Activated naive CD4-positive, alpha-beta T cell treated with anti-CD3 and anti-CD28 coated beads, Interleukin-2, amount 50 U/mL, for 24 hours (primary cell): ENCODE measurements at regions not wholly inside any gene's neighbourhood (a gene's known extent, or its start where the extent isn't known, plus 50 kb on each side); places are given as distances from the start of the nearest gene placed in this dataset.
"Not testable (repeated sequence)": the region's sequence is repeated elsewhere in the genome, so short reads cannot be mapped to it uniquely, and the experiment has no call there.

Experiments
- H3K27ac Mint-ChIP-seq: one replicate; pipeline ENCODE4 v1.8.0; 2021; ENCODE audit warnings: mild to moderate bottlenecking, mixed read lengths
- H3K27me3 Mint-ChIP-seq: one replicate; pipeline ENCODE4 v1.8.0; 2021; ENCODE audit warnings: mixed read lengths
- H3K36me3 Mint-ChIP-seq: one replicate; pipeline ENCODE4 v1.8.0; 2021; ENCODE audit warnings: mixed read lengths
- H3K4me1 Mint-ChIP-seq: one replicate; pipeline ENCODE4 v1.8.0; 2021; ENCODE audit warnings: mixed read lengths
- H3K4me3 Mint-ChIP-seq: one replicate; pipeline ENCODE4 v1.8.0; 2021; ENCODE audit warnings: mild to moderate bottlenecking, mixed read lengths
- H3K9me3 Mint-ChIP-seq: one replicate; pipeline ENCODE4 v1.8.0; 2021; ENCODE audit warnings: mixed read lengths

- no peaks in the 10 kb centered on the region for H3K9me3 Mint-ChIP-seq
- H3K27ac Mint-ChIP-seq, result no peak overlapping the region
These were observed 182.3 kb downstream of the C9orf152 start for GRCh38 chr9:110025551-110026170.

GRCh38 chr9:110027671-110028081 lies 180.3 kb downstream of the C9orf152 start:
- no peaks in the 10 kb centered on the region for H3K9me3 Mint-ChIP-seq
- no peaks in the 10 kb centered on the region for H3K27me3 Mint-ChIP-seq

More at GRCh38 chr9:110025551-110026170, 182.3 kb downstream of the C9orf152 start:
- Mint-ChIP-seq H3K27me3 (no peaks in the 10 kb centered on the region), H3K4me3 (no peak overlapping the region), H3K36me3 (no peaks in the 10 kb centered on the region), H3K4me1 (peaks cover 22% of the 10 kb centered on the region)

GRCh38 chr9:110028271-110028670 lies 179.7 kb downstream of the C9orf152 start:
- Mint-ChIP-seq H3K9me3 (no peaks in the 10 kb centered on the region), H3K27ac (no peak overlapping the region), H3K4me1 (peaks cover 25% of the 10 kb centered on the region), H3K27me3 (no peaks in the 10 kb centered on the region), H3K4me3 (no peak overlapping the region), H3K36me3 (no peaks in the 10 kb centered on the region)

More at GRCh38 chr9:110027671-110028081, 180.3 kb downstream of the C9orf152 start:
- H3K36me3 Mint-ChIP-seq, result no peaks in the 10 kb centered on the region
- H3K27ac Mint-ChIP-seq, result no peak overlapping the region
- H3K4me3 Mint-ChIP-seq, result no peak overlapping the region
- peaks cover 25% of the 10 kb centered on the region for H3K4me1 Mint-ChIP-seq

DNA sequence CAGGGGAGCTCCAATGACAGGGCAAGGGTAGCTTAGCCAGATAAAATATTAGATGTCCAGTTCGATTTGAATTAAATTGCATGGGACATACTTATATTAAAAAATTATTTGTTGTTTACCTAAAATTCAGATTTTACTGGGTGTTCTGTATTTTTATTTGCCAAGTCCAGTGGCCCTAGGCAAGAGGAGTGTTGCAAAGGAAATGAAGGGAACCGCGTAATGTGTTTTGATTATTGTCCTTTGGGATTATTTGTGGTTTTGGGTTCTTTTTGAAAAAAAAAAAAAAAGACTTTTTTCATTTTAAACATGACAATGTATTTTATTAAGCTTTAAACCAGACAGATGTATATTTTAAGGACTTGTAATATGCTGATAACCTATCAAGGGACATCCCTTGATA lies 179.3 kb downstream of the C9orf152 start:
- Mint-ChIP-seq H3K4me1 (peaks cover 25% of the 10 kb centered on the region), H3K27ac (no peak overlapping the region), H3K4me3 (no peak overlapping the region), H3K36me3 (no peaks in the 10 kb centered on the region), H3K9me3 (no peaks in the 10 kb centered on the region), H3K27me3 (no peaks in the 10 kb centered on the region)

DNA sequence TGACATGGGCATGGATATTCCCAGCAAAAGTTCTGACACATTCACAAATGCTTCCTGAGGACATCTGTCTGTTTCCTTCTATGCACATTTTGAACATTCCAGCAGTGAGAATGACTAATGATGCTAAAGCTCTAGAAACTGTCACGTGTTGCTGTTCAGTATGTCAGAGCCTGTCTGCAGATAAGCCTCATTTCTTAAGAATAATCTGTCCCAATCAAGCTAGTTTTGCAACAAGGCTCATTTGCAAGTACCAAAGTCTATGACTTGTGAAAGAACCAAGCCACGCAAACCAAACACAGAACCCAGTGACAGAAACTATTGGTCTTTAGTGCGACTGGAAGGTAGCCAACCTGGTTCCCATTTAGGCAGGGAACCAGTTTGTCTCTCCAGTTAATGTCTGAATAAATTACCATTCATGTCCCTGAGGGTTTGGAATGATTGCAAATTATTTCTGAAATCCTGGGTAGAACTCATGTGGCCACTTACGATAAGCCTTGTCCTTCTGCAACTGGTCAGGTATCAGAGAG lies 178.5 kb downstream of the C9orf152 start:
- Mint-ChIP-seq H3K36me3 (no peaks in the 10 kb centered on the region), H3K4me3 (no peak overlapping the region)

GRCh38 chr9:110029956-110030480 lies 177.9 kb downstream of the C9orf152 start:
- Mint-ChIP-seq H3K36me3 (no peaks in the 10 kb centered on the region), H3K9me3 (no peaks in the 10 kb centered on the region), H3K27me3 (no peaks in the 10 kb centered on the region), H3K4me1 (peaks cover 25% of the 10 kb centered on the region), H3K4me3 (no peak overlapping the region), H3K27ac (peak overlapping the region; percentile 25)

More for the DNA sequence above, 178.5 kb downstream of the C9orf152 start:
- H3K4me1 Mint-ChIP-seq, result peaks cover 25% of the 10 kb centered on the region
- no peaks in the 10 kb centered on the region for H3K27me3 Mint-ChIP-seq
- no peak overlapping the region for H3K27ac Mint-ChIP-seq
- H3K9me3 Mint-ChIP-seq, result no peaks in the 10 kb centered on the region

- no peaks in the 10 kb centered on the region for H3K9me3 Mint-ChIP-seq
- H3K4me1 Mint-ChIP-seq, result peaks cover 25% of the 10 kb centered on the region
- H3K27me3 Mint-ChIP-seq, result no peaks in the 10 kb centered on the region
- H3K36me3 Mint-ChIP-seq, result no peaks in the 10 kb centered on the region
- no peak overlapping the region for H3K4me3 Mint-ChIP-seq
- no peak overlapping the region for H3K27ac Mint-ChIP-seq
These were observed 177.3 kb downstream of the C9orf152 start for GRCh38 chr9:110030632-110031031.

- H3K9me3 Mint-ChIP-seq, result no peaks in the 10 kb centered on the region
- H3K4me3 Mint-ChIP-seq, result no peak overlapping the region
- H3K36me3 Mint-ChIP-seq, result no peaks in the 10 kb centered on the region
- H3K27ac Mint-ChIP-seq, result no peak overlapping the region
- H3K27me3 Mint-ChIP-seq, result no peaks in the 10 kb centered on the region
- H3K4me1 Mint-ChIP-seq, result peaks cover 25% of the 10 kb centered on the region
These were observed 176.3 kb downstream of the C9orf152 start for GRCh38 chr9:110031511-110032173.

DNA sequence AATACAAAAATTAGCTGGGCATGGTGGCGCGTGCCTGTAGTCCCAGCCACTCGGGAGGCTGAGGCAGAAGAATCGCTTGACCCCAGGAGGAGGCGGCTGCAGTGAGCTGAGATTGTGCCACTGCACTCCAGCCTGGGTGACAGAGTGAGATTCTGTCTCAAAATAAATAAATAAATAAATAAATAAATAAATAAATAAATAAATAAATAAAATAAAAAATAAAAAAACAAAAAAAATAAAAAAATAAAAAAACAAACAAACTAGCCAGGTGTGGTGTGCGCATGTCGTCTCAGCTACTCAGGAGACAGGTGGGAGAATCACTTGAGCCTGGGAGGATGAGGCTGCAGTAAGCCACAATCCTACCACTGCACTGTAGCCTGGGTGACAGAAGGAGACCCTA lies 175.4 kb downstream of the C9orf152 start:
- not testable (repeated sequence) for H3K4me3 Mint-ChIP-seq, H3K9me3 Mint-ChIP-seq, H3K27me3 Mint-ChIP-seq, H3K27ac Mint-ChIP-seq, H3K36me3 Mint-ChIP-seq
- peaks cover 25% of the 10 kb centered on the region for H3K4me1 Mint-ChIP-seq

- H3K36me3 Mint-ChIP-seq, result no peaks in the 10 kb centered on the region
These were observed 174.1 kb downstream of the C9orf152 start for GRCh38 chr9:110033869-110034268.

DNA sequence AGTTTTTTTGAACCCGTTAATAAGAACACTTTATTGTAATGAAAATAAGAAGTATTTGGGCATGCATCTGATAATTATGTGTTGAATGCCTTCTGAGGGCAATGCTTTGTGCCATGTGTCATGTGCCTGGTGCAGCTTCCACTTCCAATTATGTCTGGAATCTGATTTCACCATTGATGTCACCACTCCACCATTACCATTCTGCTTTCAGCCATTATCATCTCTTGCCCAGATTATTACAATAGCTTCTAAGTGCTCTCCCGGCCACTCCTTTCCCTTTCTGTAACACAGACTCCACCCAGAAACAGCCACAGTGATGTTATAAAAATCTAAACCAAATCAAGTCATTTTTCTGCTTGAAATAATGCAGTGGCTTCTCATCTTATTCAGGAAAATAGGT lies 171.7 kb downstream of the C9orf152 start:
- H3K27ac Mint-ChIP-seq, result no peak overlapping the region
- H3K9me3 Mint-ChIP-seq, result no peaks in the 10 kb centered on the region

More at GRCh38 chr9:110033869-110034268, 174.1 kb downstream of the C9orf152 start:
- Mint-ChIP-seq H3K4me3 (no peak overlapping the region), H3K4me1 (peaks cover 25% of the 10 kb centered on the region), H3K27me3 (no peaks in the 10 kb centered on the region), H3K9me3 (no peaks in the 10 kb centered on the region), H3K27ac (no peak overlapping the region)

GRCh38 chr9:110040788-110041187 lies 167.2 kb downstream of the C9orf152 start:
- H3K36me3 Mint-ChIP-seq, result no peaks in the 10 kb centered on the region
- no peaks in the 10 kb centered on the region for H3K27me3 Mint-ChIP-seq
- no peaks in the 10 kb centered on the region for H3K9me3 Mint-ChIP-seq
- no peak overlapping the region for H3K27ac Mint-ChIP-seq
- no peaks in the 10 kb centered on the region for H3K4me1 Mint-ChIP-seq
- H3K4me3 Mint-ChIP-seq, result no peak overlapping the region

More for the DNA sequence above, 171.7 kb downstream of the C9orf152 start:
- H3K36me3 Mint-ChIP-seq, result no peaks in the 10 kb centered on the region
- peaks cover 4% of the 10 kb centered on the region for H3K4me1 Mint-ChIP-seq
- H3K27me3 Mint-ChIP-seq, result no peaks in the 10 kb centered on the region
- no peak overlapping the region for H3K4me3 Mint-ChIP-seq

DNA sequence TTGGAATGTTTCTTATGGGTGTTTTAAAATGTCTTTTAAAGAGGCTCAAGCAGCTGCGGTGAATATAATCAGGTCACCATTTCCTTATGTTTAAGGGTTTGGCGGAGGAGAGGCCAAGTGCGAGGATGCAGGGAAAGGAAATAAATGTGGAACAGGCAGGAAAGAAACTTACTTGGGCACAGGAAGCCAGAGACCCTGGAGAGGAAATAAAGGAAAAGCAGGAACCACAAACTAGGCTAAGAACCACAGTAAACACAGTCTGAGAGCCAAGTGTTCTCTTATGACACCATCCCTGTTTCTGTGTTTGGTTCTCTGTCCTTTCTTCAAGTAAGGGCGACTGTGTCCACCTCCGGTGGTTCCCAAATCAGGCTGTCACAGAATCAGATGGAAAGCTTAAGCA lies 166.5 kb downstream of the C9orf152 start:
- Mint-ChIP-seq H3K27ac (no peak overlapping the region), H3K27me3 (no peaks in the 10 kb centered on the region), H3K4me1 (no peaks in the 10 kb centered on the region), H3K4me3 (no peak overlapping the region), H3K36me3 (no peaks in the 10 kb centered on the region), H3K9me3 (no peaks in the 10 kb centered on the region)

DNA sequence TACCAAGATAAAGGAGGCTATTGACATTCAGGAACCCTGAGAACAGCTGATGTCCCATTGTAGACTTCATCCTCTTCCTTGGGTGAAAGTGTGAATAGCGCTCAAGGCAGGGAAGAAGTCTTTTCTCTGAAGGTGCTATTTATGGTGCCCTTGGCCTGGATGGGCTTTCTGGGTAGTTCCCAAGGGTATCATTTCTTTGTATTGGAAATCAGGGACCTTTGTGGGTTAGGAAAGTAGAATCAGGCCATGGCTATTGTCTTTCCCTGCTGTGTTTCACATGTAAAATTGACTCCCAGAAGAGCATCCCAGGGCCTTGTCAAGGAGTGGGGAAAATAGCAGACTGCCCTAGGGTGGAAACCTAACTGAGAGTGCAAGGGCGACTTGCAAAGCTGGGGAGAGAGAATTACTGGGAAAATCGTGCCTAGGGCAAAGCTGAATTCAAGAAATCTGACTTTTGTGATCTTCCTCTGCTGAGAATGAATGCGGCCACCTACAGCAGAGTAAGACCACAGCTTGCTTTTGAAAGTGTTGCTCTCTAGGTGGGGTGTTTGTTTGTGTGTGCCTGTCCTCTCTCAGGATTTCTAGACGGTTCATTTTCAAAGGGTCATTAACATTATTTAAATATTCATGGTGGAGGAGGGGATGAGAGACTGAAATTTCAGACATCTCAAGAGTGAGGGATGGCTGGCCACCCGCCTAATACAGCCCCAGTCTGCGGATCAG lies 160.6 kb downstream of the C9orf152 start:
- no peak overlapping the region for H3K27ac Mint-ChIP-seq
- H3K9me3 Mint-ChIP-seq, result no peaks in the 10 kb centered on the region
- H3K4me1 Mint-ChIP-seq, result peaks cover 38% of the 10 kb centered on the region
- no peaks in the 10 kb centered on the region for H3K27me3 Mint-ChIP-seq
- H3K36me3 Mint-ChIP-seq, result no peaks in the 10 kb centered on the region
- peak overlapping the region; percentile 91 for H3K4me3 Mint-ChIP-seq

DNA sequence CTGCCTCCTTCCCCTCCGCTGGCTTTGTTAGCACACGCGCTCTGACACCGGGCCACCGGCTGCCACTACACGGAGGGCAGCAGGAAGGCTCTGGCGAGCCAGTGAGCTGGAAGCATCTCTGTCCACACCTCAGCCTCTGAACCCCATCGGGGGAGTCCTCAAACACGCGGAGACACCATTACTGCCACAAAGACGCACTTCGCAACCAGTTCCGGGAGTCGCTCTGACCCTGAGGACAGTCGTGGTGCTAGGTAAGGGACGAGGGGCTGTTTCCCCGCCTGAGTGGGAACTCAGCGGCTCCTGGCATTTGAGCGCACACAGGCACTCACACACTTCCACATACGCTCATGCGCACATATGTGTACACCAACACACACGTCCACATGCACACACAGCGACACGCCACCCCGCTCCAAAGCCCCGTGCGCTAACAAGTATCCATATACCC lies 160.0 kb downstream of the C9orf152 start:
- Mint-ChIP-seq H3K4me3 (peak overlapping the region; percentile 91), H3K27me3 (no peaks in the 10 kb centered on the region), H3K36me3 (no peaks in the 10 kb centered on the region), H3K4me1 (peaks cover 38% of the 10 kb centered on the region), H3K27ac (peak overlapping the region; percentile 53), H3K9me3 (no peaks in the 10 kb centered on the region)
